ENCODE measurements at regions not wholly inside any gene's neighbourhood (a gene's known extent, or its start where the extent isn't known, plus 50 kb on each side); places are given as distances from the start of the nearest gene placed in this dataset.

DNA sequence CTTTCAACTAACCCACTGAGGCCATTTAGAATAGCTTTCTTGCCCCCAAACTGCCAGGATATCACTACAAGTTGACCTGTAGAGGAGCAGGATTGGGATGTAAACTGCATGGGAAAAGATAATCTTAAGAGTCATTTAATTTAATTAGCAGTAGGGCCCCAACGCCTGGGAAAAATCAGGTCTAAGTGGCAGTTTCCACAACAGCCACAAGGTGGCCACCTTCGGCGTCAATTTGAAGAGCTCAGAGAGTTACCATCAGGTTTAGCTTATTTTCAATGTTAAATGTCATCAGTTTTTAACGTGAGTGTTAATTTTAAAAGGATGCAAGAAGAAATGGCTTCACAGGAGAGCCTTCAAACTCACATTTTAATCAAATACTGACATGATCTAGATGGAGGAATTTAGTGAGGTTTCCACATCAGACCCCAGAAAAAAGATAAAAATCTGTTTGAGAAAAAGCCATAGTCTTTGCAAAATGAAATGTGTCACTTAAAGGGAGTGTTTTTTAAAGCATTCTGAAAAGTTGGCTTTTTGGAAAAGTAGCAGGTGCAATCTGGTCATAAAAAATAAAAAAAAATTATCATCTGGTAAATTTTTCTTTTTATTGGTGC is 77.3 kb upstream of the UPP2 start:
- no peaks in the 10 kb centered on the region for H3K4me1 ChIP-seq (replicated peaks in 1 of 4; ENCODE audit: control insufficient read depth in 3 of 4, insufficient read depth in 4 of 4, low read length in 3 of 4)
- H3K14ac ChIP-seq (ENCODE audit: insufficient read length): no peak overlapping the region
- no peak overlapping the region for H4K91ac ChIP-seq (replicated peaks; ENCODE audit: insufficient read length, low read length)
- H3K27ac ChIP-seq (ENCODE audit: low read depth, low read length): no peak overlapping the region
- ChIA-PET POLR2A (ENCODE audit: partially characterized antibody) (no interaction called here), CTCF (ENCODE audit: partially characterized antibody) (interaction anchor here (0.6 to 6.2 kb wide), 56 partner anchors 9 to 793 kb away, joined by 3 to 62 read pairs (median 4); no protein-coding TSS in a partner anchor)
- no peak overlapping the region for H2AK5ac ChIP-seq (ENCODE audit: low read depth, low read length)
- no peak overlapping the region for H3K4ac ChIP-seq (replicated peaks; ENCODE audit: insufficient read length, low read depth, low read length)
- H4K8ac ChIP-seq (ENCODE audit: extremely low read depth, insufficient read depth, low read length): no peak overlapping the region
- H3K18ac ChIP-seq (ENCODE audit: extremely low read depth, low read length): no peak overlapping the region
- 10% methylated on average over 4 of the region's 4 CpGs; no CpG with 5 or more reads in 1 of the 2 experiments for WGBS, 2 experiments (ENCODE audit: extremely low coverage in 1 of 2, insufficient coverage in 1 of 2, insufficient read length in 1 of 2, insufficient replicate concordance in 2 of 2, low coverage in 1 of 2, low lambda C conversion rate in 2 of 2, missing lambda C conversion rate in 1 of 2)
- H2AFZ ChIP-seq (ENCODE audit: low read length): no peak overlapping the region
- no peak overlapping the region for H2BK15ac ChIP-seq (ENCODE audit: low read length)
- no peak overlapping the region for H3K9ac ChIP-seq (replicated peaks in 1 of 4; ENCODE audit: extremely low read depth in 1 of 4, low read depth in 3 of 4, low read length in 3 of 4)
- no peak overlapping the region for H2BK120ac ChIP-seq (replicated peaks; ENCODE audit: low read depth, low read length)
- H3K23me2 ChIP-seq (ENCODE audit: low read depth, low read length): no peaks in the 10 kb centered on the region
- peak in 1 of 2 experiments; percentile 79 for DNase-seq (ENCODE audit: low read depth in 1 of 2, low spot score in 2 of 2)
- 0 out of 4 replicates have a peak, but pooled peaks cover 0 to 2% of the 10 kb centered on the region in 2 experiments for H3K9me3 ChIP-seq (ENCODE audit: insufficient read depth in 2 of 2, low read depth in 1 of 2, low read length in 1 of 2)
- H4K20me1 ChIP-seq (replicated peaks in 1 of 2; ENCODE audit: control insufficient read depth in 1 of 2, insufficient read depth in 2 of 2, low read length in 2 of 2): no peaks in the 10 kb centered on the region
- no peak overlapping the region for H2BK5ac ChIP-seq (ENCODE audit: low read depth, low read length)
- H2BK12ac ChIP-seq (ENCODE audit: low read depth, low read length): no peak overlapping the region
- no peak overlapping the region for H3K56ac ChIP-seq (replicated peaks; ENCODE audit: insufficient read length, low read depth, low read length)
- peak; percentile 50 for FAIRE-seq
- no peaks in the 10 kb centered on the region for H3K79me1 ChIP-seq (ENCODE audit: low read depth, low read length)
- H4K5ac ChIP-seq (ENCODE audit: insufficient read length, low read depth, low read length): no peak overlapping the region
- no peak overlapping the region for H3K4me3 ChIP-seq (ENCODE audit: extremely low read depth in 1 of 4, insufficient read depth in 2 of 4, low read depth in 3 of 4, low read length in 4 of 4)
- no peak overlapping the region for H3K23ac ChIP-seq (ENCODE audit: insufficient read length)
- H3K27me3 ChIP-seq (replicated peaks in 1 of 4; ENCODE audit: control insufficient read depth in 3 of 4, extremely low read depth in 1 of 4, insufficient read depth in 3 of 4, low read length in 3 of 4): peaks cover 0 to 4% (median 0%) of the 10 kb centered on the region in 4 experiments; a peak in 1 of 7 replicates
- no peaks in the 10 kb centered on the region for H3K36me3 ChIP-seq (ENCODE audit: control insufficient read depth in 2 of 4, insufficient read depth in 4 of 4, low read length in 3 of 4)
- H2BK20ac ChIP-seq (ENCODE audit: low read length): no peak overlapping the region
- no peak overlapping the region for H3K4me2 ChIP-seq (ENCODE audit: insufficient read depth in 1 of 2, low read depth in 2 of 2, low read length in 2 of 2)
- no peaks in the 10 kb centered on the region for H3K79me2 ChIP-seq (ENCODE audit: control insufficient read depth in 1 of 2, insufficient read depth in 2 of 2, low read length in 2 of 2)
- TF ChIP-seq RAD21 (IDR thresholded peaks at IDR 0.05 in 1 of 2, conservative IDR thresholded peaks at IDR 0.05 in 1 of 2; ENCODE audit: low read depth in 2 of 2, low read length in 2 of 2) (peak; percentile 79 to 87), SIX5 (IDR thresholded peaks at IDR 0.05; ENCODE audit: low read depth, low read length) (no peak), CEBPB (IDR thresholded peaks at IDR 0.05; ENCODE audit: low read depth, low read length) (no peak), MAX (IDR thresholded peaks at IDR 0.05) (no peak), EP300 (IDR thresholded peaks at IDR 0.05; ENCODE audit: borderline replicate concordance in 1 of 2, low read depth in 2 of 2, low read length in 2 of 2) (no peak), NRF1 (IDR thresholded peaks at IDR 0.05; ENCODE audit: low read depth, low read length) (no peak), ZNF274 (IDR thresholded peaks at IDR 0.05; ENCODE audit: borderline replicate concordance, extremely low read depth, low read length) (no peak)
- TF ChIP-seq, protein P1, sequence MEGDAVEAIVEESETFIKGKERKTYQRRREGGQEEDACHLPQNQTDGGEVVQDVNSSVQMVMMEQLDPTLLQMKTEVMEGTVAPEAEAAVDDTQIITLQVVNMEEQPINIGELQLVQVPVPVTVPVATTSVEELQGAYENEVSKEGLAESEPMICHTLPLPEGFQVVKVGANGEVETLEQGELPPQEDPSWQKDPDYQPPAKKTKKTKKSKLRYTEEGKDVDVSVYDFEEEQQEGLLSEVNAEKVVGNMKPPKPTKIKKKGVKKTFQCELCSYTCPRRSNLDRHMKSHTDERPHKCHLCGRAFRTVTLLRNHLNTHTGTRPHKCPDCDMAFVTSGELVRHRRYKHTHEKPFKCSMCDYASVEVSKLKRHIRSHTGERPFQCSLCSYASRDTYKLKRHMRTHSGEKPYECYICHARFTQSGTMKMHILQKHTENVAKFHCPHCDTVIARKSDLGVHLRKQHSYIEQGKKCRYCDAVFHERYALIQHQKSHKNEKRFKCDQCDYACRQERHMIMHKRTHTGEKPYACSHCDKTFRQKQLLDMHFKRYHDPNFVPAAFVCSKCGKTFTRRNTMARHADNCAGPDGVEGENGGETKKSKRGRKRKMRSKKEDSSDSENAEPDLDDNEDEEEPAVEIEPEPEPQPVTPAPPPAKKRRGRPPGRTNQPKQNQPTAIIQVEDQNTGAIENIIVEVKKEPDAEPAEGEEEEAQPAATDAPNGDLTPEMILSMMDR (IDR thresholded peaks at IDR 0.05; ENCODE audit: control extremely low read depth in 1 of 3, insufficient read depth in 1 of 3, low read depth in 1 of 3, low read length in 3 of 3): peak; percentile 57 to 69 (median 68)
- TF ChIP-seq, protein P2, sequence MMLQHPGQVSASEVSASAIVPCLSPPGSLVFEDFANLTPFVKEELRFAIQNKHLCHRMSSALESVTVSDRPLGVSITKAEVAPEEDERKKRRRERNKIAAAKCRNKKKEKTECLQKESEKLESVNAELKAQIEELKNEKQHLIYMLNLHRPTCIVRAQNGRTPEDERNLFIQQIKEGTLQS (IDR thresholded peaks at IDR 0.05; ENCODE audit: insufficient read depth, low read depth, low read length): no peak

Data from H1 (cell line).